SK-N-SH treated with all-trans-retinoic acid at 6 μM for 48 hours (cell line): ENCODE measurements at regions not wholly inside any gene's neighbourhood (a gene's known extent, or its start where the extent isn't known, plus 50 kb on each side); places are given as distances from the start of the nearest gene placed in this dataset.
"Not testable (repeated sequence)": the region's sequence is repeated elsewhere in the genome, so short reads cannot be mapped to it uniquely, and the experiment has no call there.

ENCODE experiments used
- ATAC-seq: fragments of 200-7000 bp; cut with Tn5 transposase; 3 replicates; pipeline ENCODE4 v1.9.1; 2020; ENCODE audit warnings: mild to moderate bottlenecking, moderate library complexity
- ARNTL ChIP-seq: fragments of 450-650 bp; formaldehyde crosslinking; IDR thresholded peaks from 2 replicates; pipeline ENCODE4 v1.5.0; 2020; ENCODE audit warnings: low read depth, mild to moderate bottlenecking, moderate library complexity, borderline replicate concordance
- BACH2 ChIP-seq: fragments of 250-450 bp; sonication (Bioruptor Pico); IDR thresholded peaks from 2 replicates; pipeline ENCODE4 v1.9.0; 2021; ENCODE audit warnings: mild to moderate bottlenecking, borderline replicate concordance
- CREB5 ChIP-seq: fragments of 250-450 bp; sonication (Bioruptor Pico); IDR thresholded peaks from 2 replicates; pipeline ENCODE4 v1.5.1; 2020; ENCODE audit warnings: low read depth, mild to moderate bottlenecking, moderate library complexity
- CSDC2 ChIP-seq: fragments of 250-450 bp; sonication (Bioruptor Pico); IDR thresholded peaks from 2 replicates; pipeline ENCODE4 v1.5.0; 2020; ENCODE audit warnings: mild to moderate bottlenecking, moderate library complexity
- ESRRG ChIP-seq: fragments of 250-450 bp; sonication (Bioruptor Pico); IDR thresholded peaks from 2 replicates; pipeline ENCODE4 v1.6.1; 2021; ENCODE audit warnings: mild to moderate bottlenecking
- GLIS3 ChIP-seq: fragments of 250-450 bp; sonication (Bioruptor Pico); IDR thresholded peaks from 2 replicates; pipeline ENCODE4 v1.5.0; 2020; ENCODE audit warnings: mild to moderate bottlenecking, moderate library complexity
- ISL1 ChIP-seq: fragments of 250-450 bp; sonication (Bioruptor Pico); IDR thresholded peaks from 2 replicates; pipeline ENCODE4 v2.1.2; 2022; ENCODE audit warnings: mild to moderate bottlenecking, moderate library complexity
- OSR1 ChIP-seq: fragments of 250-450 bp; sonication (Bioruptor Pico); IDR thresholded peaks from 2 replicates; pipeline ENCODE4 v1.8.0; 2022; ENCODE audit warnings: moderate library complexity, mild to moderate bottlenecking, inconsistent platforms
- PPARA ChIP-seq: fragments of 250-450 bp; sonication (Bioruptor Pico); IDR thresholded peaks from 2 replicates; pipeline ENCODE4 v1.5.0; 2020; ENCODE audit warnings: mild to moderate bottlenecking, borderline replicate concordance
- RARB ChIP-seq: fragments of 250-450 bp; sonication (Bioruptor Pico); IDR thresholded peaks from 2 replicates; pipeline ENCODE4 v1.8.0; 2021; ENCODE audit warnings: mild to moderate bottlenecking, moderate library complexity
- TCF4 ChIP-seq: fragments of 250-450 bp; sonication (Bioruptor Pico); IDR thresholded peaks from 2 replicates; pipeline ENCODE4 v1.8.0; 2021; ENCODE audit warnings: mild to moderate bottlenecking, moderate library complexity, borderline replicate concordance
- TOX ChIP-seq: fragments of 250-450 bp; sonication (Bioruptor Pico); IDR thresholded peaks from 2 replicates; pipeline ENCODE4 v1.8.0; 2021; ENCODE audit warnings: mild to moderate bottlenecking, moderate library complexity, borderline replicate concordance
- TSHZ2 ChIP-seq: fragments of 250-450 bp; sonication (Bioruptor Pico); IDR thresholded peaks from 2 replicates; pipeline ENCODE4 v1.5.0; 2020; ENCODE audit warnings: mild to moderate bottlenecking, moderate library complexity
- ZC3H10 ChIP-seq: fragments of 250-450 bp; sonication (Bioruptor Pico); IDR thresholded peaks from 2 replicates; pipeline ENCODE4 v1.5.1; 2021; ENCODE audit warnings: mild to moderate bottlenecking, moderate library complexity
- ZFP30 ChIP-seq: fragments of 450-650 bp; formaldehyde crosslinking; IDR thresholded peaks from 2 replicates; pipeline ENCODE4 v1.5.0; 2022; ENCODE audit warnings: mild to moderate bottlenecking, moderate library complexity
- ZNF70 ChIP-seq: fragments of 450-650 bp; formaldehyde crosslinking; IDR thresholded peaks from 2 replicates; pipeline ENCODE4 v1.5.0; 2020; ENCODE audit warnings: mild to moderate bottlenecking, moderate library complexity
- ZNF8 ChIP-seq: fragments of 450-650 bp; formaldehyde crosslinking; IDR thresholded peaks from 2 replicates; pipeline ENCODE4 v1.5.0; 2020; ENCODE audit warnings: mild to moderate bottlenecking, moderate library complexity
- TF ChIP-seq, protein P1 (sequence below): fragments of 250-450 bp; sonication (Bioruptor Pico); IDR thresholded peaks from 2 replicates; pipeline ENCODE4 v1.8.0; 2021; ENCODE audit warnings: low read depth, mild to moderate bottlenecking, moderate library complexity, borderline replicate concordance
- TF ChIP-seq, protein P2 (sequence below): fragments of 250-450 bp; sonication (Bioruptor Pico); IDR thresholded peaks from 2 replicates; pipeline ENCODE4 v1.8.0; 2020; ENCODE audit warnings: mild to moderate bottlenecking, moderate library complexity, borderline replicate concordance

- TF ChIP-seq BACH2 (CRISPR knock-in tag) (no peak), PPARA (no peak), CREB5 (no peak), ARNTL (no peak), TCF4 (CRISPR knock-in tag) (no peak), ZNF70 (CRISPR knock-in tag) (no peak)
- ATAC-seq = no peak
Observed at GRCh38 chr16:13631213-13631767, 288.7 kb upstream of the ERCC4 start.

GRCh38 chr16:13631916-13632315 is 288.0 kb upstream of the ERCC4 start:
- TF ChIP-seq, protein P1, sequence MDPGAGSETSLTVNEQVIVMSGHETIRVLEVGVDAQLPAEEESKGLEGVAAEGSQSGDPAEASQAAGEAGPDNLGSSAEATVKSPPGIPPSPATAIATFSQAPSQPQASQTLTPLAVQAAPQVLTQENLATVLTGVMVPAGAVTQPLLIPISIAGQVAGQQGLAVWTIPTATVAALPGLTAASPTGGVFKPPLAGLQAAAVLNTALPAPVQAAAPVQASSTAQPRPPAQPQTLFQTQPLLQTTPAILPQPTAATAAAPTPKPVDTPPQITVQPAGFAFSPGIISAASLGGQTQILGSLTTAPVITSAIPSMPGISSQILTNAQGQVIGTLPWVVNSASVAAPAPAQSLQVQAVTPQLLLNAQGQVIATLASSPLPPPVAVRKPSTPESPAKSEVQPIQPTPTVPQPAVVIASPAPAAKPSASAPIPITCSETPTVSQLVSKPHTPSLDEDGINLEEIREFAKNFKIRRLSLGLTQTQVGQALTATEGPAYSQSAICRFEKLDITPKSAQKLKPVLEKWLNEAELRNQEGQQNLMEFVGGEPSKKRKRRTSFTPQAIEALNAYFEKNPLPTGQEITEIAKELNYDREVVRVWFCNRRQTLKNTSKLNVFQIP (CRISPR knock-in tag) = no peak
- TF ChIP-seq ZFP30 (CRISPR knock-in tag) (no peak), RARB (CRISPR knock-in tag) (no peak), ZNF70 (CRISPR knock-in tag) (no peak), BACH2 (CRISPR knock-in tag) (no peak), TCF4 (CRISPR knock-in tag) (no peak), TOX (no peak), TSHZ2 (no peak), OSR1 (no peak), ZNF8 (CRISPR knock-in tag) (no peak), CSDC2 (CRISPR knock-in tag) (no peak), ESRRG (CRISPR knock-in tag) (no peak), GLIS3 (CRISPR knock-in tag) (no peak)
- TF ChIP-seq, protein P2, sequence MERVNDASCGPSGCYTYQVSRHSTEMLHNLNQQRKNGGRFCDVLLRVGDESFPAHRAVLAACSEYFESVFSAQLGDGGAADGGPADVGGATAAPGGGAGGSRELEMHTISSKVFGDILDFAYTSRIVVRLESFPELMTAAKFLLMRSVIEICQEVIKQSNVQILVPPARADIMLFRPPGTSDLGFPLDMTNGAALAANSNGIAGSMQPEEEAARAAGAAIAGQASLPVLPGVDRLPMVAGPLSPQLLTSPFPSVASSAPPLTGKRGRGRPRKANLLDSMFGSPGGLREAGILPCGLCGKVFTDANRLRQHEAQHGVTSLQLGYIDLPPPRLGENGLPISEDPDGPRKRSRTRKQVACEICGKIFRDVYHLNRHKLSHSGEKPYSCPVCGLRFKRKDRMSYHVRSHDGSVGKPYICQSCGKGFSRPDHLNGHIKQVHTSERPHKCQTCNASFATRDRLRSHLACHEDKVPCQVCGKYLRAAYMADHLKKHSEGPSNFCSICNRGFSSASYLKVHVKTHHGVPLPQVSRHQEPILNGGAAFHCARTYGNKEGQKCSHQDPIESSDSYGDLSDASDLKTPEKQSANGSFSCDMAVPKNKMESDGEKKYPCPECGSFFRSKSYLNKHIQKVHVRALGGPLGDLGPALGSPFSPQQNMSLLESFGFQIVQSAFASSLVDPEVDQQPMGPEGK = no peak
- no peak for ATAC-seq

GRCh38 chr16:13632504-13632903 is 287.4 kb upstream of the ERCC4 start:
- ATAC-seq = not testable (repeated sequence)

- no peak for ATAC-seq
- TF ChIP-seq ISL1 (CRISPR knock-in tag) (no peak), BACH2 (CRISPR knock-in tag) (no peak), RARB (CRISPR knock-in tag) (no peak)
Observed at GRCh38 chr16:13633391-13633861, 286.5 kb upstream of the ERCC4 start.

DNA sequence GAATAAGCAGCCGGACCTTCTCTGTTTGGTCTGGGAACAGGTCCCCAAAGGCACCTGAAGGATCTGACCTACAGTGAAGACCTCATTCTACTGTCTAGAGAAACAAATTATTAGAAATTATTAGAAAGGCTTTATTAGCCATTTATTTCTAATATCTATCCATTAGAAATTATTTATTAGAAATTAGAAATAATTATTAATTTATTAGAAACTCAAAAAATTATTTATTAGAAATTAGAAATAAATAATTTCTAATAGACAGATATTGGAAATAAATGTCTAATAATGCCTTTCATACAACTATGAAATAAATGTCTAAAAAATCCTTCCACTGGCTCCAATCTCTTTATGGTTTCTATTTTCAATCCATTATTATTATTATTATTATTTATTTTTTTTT is 285.7 kb upstream of the ERCC4 start:
- TF ChIP-seq ZC3H10 (no peak), CREB5 (no peak)
- no peak for ATAC-seq
